HL-60 (cell line): ENCODE measurements at regions not wholly inside any gene's neighbourhood (a gene's known extent, or its start where the extent isn't known, plus 50 kb on each side); places are given as distances from the start of the nearest gene placed in this dataset.

Source experiments
- DNase-seq, 2 experiments: peaks; one replicate each; pipeline ENCODE4 v3.0.0-alpha.2; 2010 to 2020; ENCODE audit warnings: low read depth in 1 of 2, low spot score in 1 of 2
- H3K27ac ChIP-seq: fragments of 250-450 bp; sonication (Bioruptor Pico); replicated peaks from 2 replicates; pipeline ENCODE4 v1.5.1; 2020; ENCODE audit warnings: mild to moderate bottlenecking, moderate library complexity
- H3K27me3 ChIP-seq: fragments of 250-450 bp; sonication (Bioruptor Pico); 2 replicates; pipeline ENCODE4 v1.5.1; 2021; ENCODE audit warnings: mild to moderate bottlenecking, moderate library complexity; ENCODE audit not compliant: insufficient read depth, poor library complexity, severe bottlenecking
- H3K4me3 ChIP-seq: replicated peaks from 2 replicates; pipeline ENCODE4 v1.5.1; 2011; ENCODE audit warnings: mild to moderate bottlenecking, control low read depth, low read length; ENCODE audit not compliant: insufficient read depth
- GABPA ChIP-seq: IDR thresholded peaks from 2 replicates; pipeline ENCODE4 v1.6.1; 2012; ENCODE audit warnings: low read depth
- POLR2AphosphoS5 ChIP-seq: IDR thresholded peaks from 2 replicates; pipeline ENCODE4 v1.6.1; 2012; ENCODE audit warnings: low read depth
- SPI1 ChIP-seq: IDR thresholded peaks from 2 replicates; pipeline ENCODE4 v1.6.1; 2012; ENCODE audit warnings: low read depth, mild to moderate bottlenecking, borderline replicate concordance
- TF ChIP-seq, protein P1 (sequence below): IDR thresholded peaks from one replicate; pipeline ENCODE4 v1.5.1; 2011; ENCODE audit warnings: low read length, control low read depth, inconsistent platforms; ENCODE audit not compliant: insufficient read depth
- TF ChIP-seq, protein P2 (sequence below): IDR thresholded peaks from 2 replicates; pipeline ENCODE4 v1.6.1; 2012; ENCODE audit warnings: low read depth; ENCODE audit not compliant: insufficient replicate concordance

DNA sequence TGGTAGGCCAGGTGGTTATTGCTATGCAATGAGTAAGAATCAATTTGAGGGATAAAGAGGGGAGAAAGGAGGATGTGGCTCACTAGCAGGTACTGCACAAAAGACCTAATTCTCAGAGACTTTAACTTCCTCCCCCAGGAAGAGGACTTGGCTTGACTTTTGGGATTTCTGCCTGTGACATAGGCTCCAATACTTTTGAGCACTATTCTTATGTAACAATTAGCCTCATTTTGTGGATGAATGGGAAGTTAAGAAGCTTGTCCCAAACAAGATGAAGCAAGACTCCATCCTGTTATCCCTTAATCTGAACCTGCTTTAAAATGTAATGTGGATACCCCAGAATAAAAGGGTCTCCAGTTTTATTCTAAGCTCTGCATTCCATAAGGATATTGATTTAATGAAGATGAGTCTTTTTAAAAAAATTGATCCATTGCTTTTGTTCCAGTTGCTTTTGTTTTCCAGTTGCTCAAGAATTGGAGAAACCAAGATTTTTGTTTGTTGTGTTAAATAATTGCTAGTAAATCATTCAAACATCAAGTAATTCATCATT is 218.5 kb downstream of the SNX13 start:
- TF ChIP-seq, protein P1, sequence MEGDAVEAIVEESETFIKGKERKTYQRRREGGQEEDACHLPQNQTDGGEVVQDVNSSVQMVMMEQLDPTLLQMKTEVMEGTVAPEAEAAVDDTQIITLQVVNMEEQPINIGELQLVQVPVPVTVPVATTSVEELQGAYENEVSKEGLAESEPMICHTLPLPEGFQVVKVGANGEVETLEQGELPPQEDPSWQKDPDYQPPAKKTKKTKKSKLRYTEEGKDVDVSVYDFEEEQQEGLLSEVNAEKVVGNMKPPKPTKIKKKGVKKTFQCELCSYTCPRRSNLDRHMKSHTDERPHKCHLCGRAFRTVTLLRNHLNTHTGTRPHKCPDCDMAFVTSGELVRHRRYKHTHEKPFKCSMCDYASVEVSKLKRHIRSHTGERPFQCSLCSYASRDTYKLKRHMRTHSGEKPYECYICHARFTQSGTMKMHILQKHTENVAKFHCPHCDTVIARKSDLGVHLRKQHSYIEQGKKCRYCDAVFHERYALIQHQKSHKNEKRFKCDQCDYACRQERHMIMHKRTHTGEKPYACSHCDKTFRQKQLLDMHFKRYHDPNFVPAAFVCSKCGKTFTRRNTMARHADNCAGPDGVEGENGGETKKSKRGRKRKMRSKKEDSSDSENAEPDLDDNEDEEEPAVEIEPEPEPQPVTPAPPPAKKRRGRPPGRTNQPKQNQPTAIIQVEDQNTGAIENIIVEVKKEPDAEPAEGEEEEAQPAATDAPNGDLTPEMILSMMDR = no peak
- TF ChIP-seq, protein P2, sequence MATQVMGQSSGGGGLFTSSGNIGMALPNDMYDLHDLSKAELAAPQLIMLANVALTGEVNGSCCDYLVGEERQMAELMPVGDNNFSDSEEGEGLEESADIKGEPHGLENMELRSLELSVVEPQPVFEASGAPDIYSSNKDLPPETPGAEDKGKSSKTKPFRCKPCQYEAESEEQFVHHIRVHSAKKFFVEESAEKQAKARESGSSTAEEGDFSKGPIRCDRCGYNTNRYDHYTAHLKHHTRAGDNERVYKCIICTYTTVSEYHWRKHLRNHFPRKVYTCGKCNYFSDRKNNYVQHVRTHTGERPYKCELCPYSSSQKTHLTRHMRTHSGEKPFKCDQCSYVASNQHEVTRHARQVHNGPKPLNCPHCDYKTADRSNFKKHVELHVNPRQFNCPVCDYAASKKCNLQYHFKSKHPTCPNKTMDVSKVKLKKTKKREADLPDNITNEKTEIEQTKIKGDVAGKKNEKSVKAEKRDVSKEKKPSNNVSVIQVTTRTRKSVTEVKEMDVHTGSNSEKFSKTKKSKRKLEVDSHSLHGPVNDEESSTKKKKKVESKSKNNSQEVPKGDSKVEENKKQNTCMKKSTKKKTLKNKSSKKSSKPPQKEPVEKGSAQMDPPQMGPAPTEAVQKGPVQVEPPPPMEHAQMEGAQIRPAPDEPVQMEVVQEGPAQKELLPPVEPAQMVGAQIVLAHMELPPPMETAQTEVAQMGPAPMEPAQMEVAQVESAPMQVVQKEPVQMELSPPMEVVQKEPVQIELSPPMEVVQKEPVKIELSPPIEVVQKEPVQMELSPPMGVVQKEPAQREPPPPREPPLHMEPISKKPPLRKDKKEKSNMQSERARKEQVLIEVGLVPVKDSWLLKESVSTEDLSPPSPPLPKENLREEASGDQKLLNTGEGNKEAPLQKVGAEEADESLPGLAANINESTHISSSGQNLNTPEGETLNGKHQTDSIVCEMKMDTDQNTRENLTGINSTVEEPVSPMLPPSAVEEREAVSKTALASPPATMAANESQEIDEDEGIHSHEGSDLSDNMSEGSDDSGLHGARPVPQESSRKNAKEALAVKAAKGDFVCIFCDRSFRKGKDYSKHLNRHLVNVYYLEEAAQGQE = no peak
- TF ChIP-seq GABPA = no peak
- no peak for TF ChIP-seq SPI1
- no peak for TF ChIP-seq POLR2AphosphoS5
- no peaks in the 10 kb centered on the region for H3K27me3 ChIP-seq
- no peak for DNase-seq
- no peak overlapping the region for H3K4me3 ChIP-seq
- H3K27ac ChIP-seq = no peak overlapping the region

DNA sequence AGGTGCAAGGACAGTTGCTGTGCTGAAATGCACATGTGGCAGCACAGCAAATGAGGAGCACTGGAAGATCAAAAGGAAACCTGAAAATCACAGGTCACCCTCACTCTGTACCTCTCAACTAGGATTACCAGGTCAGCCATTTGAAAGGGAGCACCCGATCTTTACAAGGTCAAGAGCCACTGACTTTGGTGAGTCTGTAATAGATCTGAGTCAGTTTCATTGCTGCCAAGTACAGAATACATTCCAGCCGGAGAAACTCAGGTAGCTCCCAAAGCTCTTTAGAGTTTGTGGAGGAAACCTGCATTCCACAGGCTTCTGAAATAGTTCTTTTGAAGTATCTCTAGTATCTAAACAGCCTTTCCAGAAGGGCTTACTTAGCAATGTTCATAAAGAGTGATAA is 217.5 kb downstream of the SNX13 start:
- Histone ChIP-seq H3K4me3 (no peak overlapping the region), H3K27me3 (no peaks in the 10 kb centered on the region), H3K27ac (no peak overlapping the region)
- no peak for DNase-seq
- TF ChIP-seq, protein P2 = no peak
- TF ChIP-seq, protein P1 = no peak
- TF ChIP-seq GABPA (no peak), POLR2AphosphoS5 (no peak), SPI1 (no peak)

DNA sequence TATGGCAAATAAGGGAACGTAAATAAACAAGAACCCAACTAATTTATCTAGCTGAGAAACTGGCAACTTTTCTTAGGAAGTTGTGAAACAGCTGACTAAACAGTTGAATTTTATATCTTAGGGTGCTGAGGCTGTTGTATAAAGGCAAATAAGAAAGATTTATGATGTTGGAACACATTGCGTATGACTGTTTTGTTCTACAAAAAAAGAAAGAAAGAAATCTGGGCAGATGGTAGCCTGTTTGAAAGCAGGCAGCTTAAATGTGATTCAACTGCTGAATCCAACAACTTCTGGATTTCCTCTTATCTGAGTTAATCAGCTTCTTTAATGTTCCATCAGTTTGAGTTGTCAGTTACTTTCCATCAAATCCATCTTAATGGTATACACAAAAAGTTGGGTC is 214.5 kb downstream of the SNX13 start:
- TF ChIP-seq, protein P2 = no peak
- TF ChIP-seq SPI1 = no peak
- TF ChIP-seq GABPA = no peak
- no peak for TF ChIP-seq POLR2AphosphoS5
- TF ChIP-seq, protein P1 = no peak

More for the DNA sequence above, 214.5 kb downstream of the SNX13 start:
- Histone ChIP-seq H3K4me3 (no peak overlapping the region), H3K27ac (no peak overlapping the region), H3K27me3 (no peaks in the 10 kb centered on the region)
- DNase-seq = no peak
